ENCODE measurements at regions not wholly inside any gene's neighbourhood (a gene's known extent, or its start where the extent isn't known, plus 50 kb on each side); places are given as distances from the start of the nearest gene placed in this dataset.
A peak's percentile ranks its signal among the peaks of the same experiment; 100 is the strongest.

GRCh38 chr9:99567436-99567835 is 254.2 kb upstream of the NR4A3 start:
- DNase-seq, result no peak
- H3K4me3 ChIP-seq, result no peak overlapping the region
- intact Hi-C loops (cut with DNase I), result loop anchor here in 2 of 10 donors (10.0 kb wide), 1 partner anchor 213 kb away; no protein-coding TSS in a partner anchor
- no peaks in the 10 kb centered on the region for H3K9me3 ChIP-seq
- no peak for TF ChIP-seq CTCF (IDR thresholded peaks at IDR 0.05)
- WGBS, 2 donors, result 60 to 68% methylated on average over 2 of the region's 2 CpGs
- no peaks in the 10 kb centered on the region for H3K36me3 ChIP-seq
- H3K4me1 ChIP-seq, result peaks cover 0 to 16% (median 1%) of the 10 kb centered on the region in 9 donors
- no peak overlapping the region for H3K27ac ChIP-seq
- no peak for ATAC-seq
- no peaks in the 10 kb centered on the region for H3K27me3 ChIP-seq

GRCh38 chr9:99569840-99570239 is 251.8 kb upstream of the NR4A3 start:
- H3K27me3 ChIP-seq, result no peaks in the 10 kb centered on the region
- TF ChIP-seq CTCF (IDR thresholded peaks at IDR 0.05), result no peak
- no peak for DNase-seq
- 82% methylated on average over 2 of the region's 2 CpGs for WGBS, 2 donors
- no peaks in the 10 kb centered on the region for H3K36me3 ChIP-seq
- peaks cover 0 to 21% (median 11%) of the 10 kb centered on the region in 9 donors for H3K4me1 ChIP-seq
- no peak overlapping the region for H3K4me3 ChIP-seq
- H3K27ac ChIP-seq, result no peak overlapping the region
- ATAC-seq, result no peak
- no peaks in the 10 kb centered on the region for H3K9me3 ChIP-seq
- intact Hi-C loops (cut with DNase I), result loop anchor here in 2 of 10 donors (10.0 kb wide), 1 partner anchor 215 kb away; no protein-coding TSS in a partner anchor

- Histone ChIP-seq H3K4me3 (no peak overlapping the region), H3K27ac (peak overlapping the region in 1 of 10 donors; percentile 5), H3K4me1 (peaks cover 0 to 14% (median 7%) of the 10 kb centered on the region in 9 donors), H3K36me3 (no peaks in the 10 kb centered on the region), H3K9me3 (no peaks in the 10 kb centered on the region), H3K27me3 (no peaks in the 10 kb centered on the region)
- WGBS, 2 donors, result 53 to 59% methylated on average over 4 of the region's 4 CpGs
- DNase-seq (no peak), ATAC-seq (peak in 1 of 8 donors; percentile 25)
- TF ChIP-seq CTCF (IDR thresholded peaks at IDR 0.05), result no peak
- intact Hi-C loops (cut with DNase I), result no loop called here
Measured at GRCh38 chr9:99572567-99572966, 249.1 kb upstream of the NR4A3 start.

GRCh38 chr9:99573085-99573484 is 248.6 kb upstream of the NR4A3 start:
- intact Hi-C loops (cut with DNase I), result no loop called here
- TF ChIP-seq CTCF (IDR thresholded peaks at IDR 0.05), result no peak
- peak; percentile 65 to 94 (median 82) for ATAC-seq
- no peak overlapping the region for H3K4me3 ChIP-seq
- H3K4me1 ChIP-seq, result peaks cover 0 to 14% (median 7%) of the 10 kb centered on the region in 9 donors
- no peaks in the 10 kb centered on the region for H3K27me3 ChIP-seq
- no peaks in the 10 kb centered on the region for H3K36me3 ChIP-seq
- DNase-seq, result peak in 1 of 2 donors; percentile 32
- no peaks in the 10 kb centered on the region for H3K9me3 ChIP-seq
- peak overlapping the region in 2 of 10 donors; percentile 23 to 34 for H3K27ac ChIP-seq
- 46 to 59% methylated on average over 5 of the region's 5 CpGs for WGBS, 2 donors
